ENCODE measurements at regions not wholly inside any gene's neighbourhood (a gene's known extent, or its start where the extent isn't known, plus 50 kb on each side); places are given as distances from the start of the nearest gene placed in this dataset.

GRCh38 chr10:36191009-36191408 lies 548.9 kb upstream of the FZD8 start:
- H3K4me1 ChIP-seq, result no peaks in the 10 kb centered on the region
- no peaks in the 10 kb centered on the region for H3K36me3 ChIP-seq
- peaks cover 0 to 38% of the 10 kb centered on the region in 2 donors for H3K9me3 ChIP-seq
- intact Hi-C loops (cut with DNase I), result no loop called here
- H3K4me3 ChIP-seq, result no peak overlapping the region
- TF ChIP-seq, protein P1, sequence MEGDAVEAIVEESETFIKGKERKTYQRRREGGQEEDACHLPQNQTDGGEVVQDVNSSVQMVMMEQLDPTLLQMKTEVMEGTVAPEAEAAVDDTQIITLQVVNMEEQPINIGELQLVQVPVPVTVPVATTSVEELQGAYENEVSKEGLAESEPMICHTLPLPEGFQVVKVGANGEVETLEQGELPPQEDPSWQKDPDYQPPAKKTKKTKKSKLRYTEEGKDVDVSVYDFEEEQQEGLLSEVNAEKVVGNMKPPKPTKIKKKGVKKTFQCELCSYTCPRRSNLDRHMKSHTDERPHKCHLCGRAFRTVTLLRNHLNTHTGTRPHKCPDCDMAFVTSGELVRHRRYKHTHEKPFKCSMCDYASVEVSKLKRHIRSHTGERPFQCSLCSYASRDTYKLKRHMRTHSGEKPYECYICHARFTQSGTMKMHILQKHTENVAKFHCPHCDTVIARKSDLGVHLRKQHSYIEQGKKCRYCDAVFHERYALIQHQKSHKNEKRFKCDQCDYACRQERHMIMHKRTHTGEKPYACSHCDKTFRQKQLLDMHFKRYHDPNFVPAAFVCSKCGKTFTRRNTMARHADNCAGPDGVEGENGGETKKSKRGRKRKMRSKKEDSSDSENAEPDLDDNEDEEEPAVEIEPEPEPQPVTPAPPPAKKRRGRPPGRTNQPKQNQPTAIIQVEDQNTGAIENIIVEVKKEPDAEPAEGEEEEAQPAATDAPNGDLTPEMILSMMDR (IDR thresholded peaks at IDR 0.05), result no peak
- no peak for DNase-seq
- ATAC-seq, result no peak
- no peak overlapping the region for H3K27ac ChIP-seq
- H3K27me3 ChIP-seq, result no peaks in the 10 kb centered on the region

DNA sequence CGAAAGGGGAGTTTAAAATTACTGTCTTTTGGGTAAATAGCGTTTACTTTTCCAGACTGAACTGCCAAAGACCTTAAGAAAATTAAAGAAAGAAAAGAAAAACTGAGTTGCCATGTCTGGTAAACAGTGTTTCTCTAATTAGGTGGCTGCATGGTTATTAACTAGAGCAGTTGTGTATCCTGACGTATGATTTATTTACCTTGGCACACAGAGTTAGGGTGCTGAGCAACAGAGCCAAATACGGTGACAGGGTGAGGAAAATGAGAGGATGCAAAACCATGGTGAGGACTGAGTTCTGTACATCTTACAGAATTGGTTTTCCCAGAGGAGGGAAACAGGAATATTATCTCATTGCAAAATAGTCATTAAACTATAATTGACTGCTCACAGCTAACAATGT lies 546.4 kb upstream of the FZD8 start:
- no peaks in the 10 kb centered on the region for H3K4me1 ChIP-seq
- peaks cover 0 to 33% of the 10 kb centered on the region in 2 donors for H3K9me3 ChIP-seq
- intact Hi-C loops (cut with DNase I), result no loop called here
- no peaks in the 10 kb centered on the region for H3K36me3 ChIP-seq
- no peaks in the 10 kb centered on the region for H3K27me3 ChIP-seq
- no peak overlapping the region for H3K27ac ChIP-seq
- TF ChIP-seq, protein P1 (IDR thresholded peaks at IDR 0.05), result no peak
- H3K4me3 ChIP-seq, result no peak overlapping the region
- no peak for DNase-seq
- ATAC-seq, result no peak

DNA sequence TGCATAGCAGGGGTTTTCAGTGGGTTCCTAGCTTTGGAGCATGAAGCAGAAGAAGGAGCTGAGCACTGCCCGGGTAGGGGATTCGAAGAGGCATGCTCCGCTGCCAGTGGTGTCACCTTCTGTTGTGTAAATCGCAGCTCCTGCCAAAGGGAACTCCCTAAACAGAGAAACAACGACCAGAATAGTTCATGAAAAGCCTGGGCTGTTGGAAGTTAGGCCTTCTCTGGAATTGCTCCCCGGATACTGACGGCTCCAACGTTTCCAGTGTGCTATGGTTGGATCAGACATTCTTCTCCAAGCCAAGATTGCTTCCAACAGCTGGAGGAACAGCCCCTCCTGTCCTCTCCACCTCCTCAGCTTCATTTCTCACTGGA lies 546.0 kb upstream of the FZD8 start:
- intact Hi-C loops (cut with DNase I), result no loop called here
- no peak overlapping the region for H3K4me3 ChIP-seq
- ATAC-seq (no peak), DNase-seq (no peak)
- TF ChIP-seq, protein P1 (IDR thresholded peaks at IDR 0.05), result no peak
- no peaks in the 10 kb centered on the region for H3K4me1 ChIP-seq
- no peak overlapping the region for H3K27ac ChIP-seq
- no peaks in the 10 kb centered on the region for H3K36me3 ChIP-seq
- H3K9me3 ChIP-seq, result peaks cover 0 to 29% of the 10 kb centered on the region in 2 donors
- no peaks in the 10 kb centered on the region for H3K27me3 ChIP-seq

DNA sequence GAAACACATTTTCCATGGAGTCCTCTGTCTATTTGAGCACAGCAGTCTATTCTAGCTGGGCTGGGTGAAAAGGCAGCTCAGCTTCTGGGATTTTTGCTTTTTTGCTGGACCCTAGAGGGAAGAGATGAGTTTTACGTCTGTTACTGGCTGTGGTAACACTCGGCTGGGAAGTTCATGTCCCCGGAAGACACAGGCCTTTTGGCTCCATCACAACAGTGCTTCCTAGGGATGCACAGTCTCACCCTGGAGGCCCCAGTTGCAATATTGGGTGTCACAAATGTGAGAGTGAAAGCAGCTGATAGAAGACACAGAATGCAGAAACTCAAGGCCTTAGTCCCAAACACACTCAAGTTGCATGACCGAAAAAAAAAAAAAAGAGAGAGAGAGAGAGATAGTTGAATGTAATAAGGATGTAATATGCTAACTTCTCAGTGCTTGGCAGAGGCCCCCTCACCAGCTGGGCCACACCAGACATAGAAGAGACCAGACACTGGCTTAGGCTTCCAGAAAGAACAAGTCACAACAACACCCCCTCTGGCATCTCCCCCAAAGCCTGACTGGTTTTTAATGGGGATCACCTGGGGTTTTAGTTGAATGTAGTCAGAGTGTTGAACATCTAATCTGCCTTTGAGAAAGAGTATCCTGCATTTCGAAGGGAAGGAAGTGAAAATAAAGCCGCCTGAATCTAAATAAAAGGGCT lies 545.4 kb upstream of the FZD8 start:
- Histone ChIP-seq H3K4me1 (peaks cover 0 to 2% of the 10 kb centered on the region in 2 donors), H3K27ac (no peak overlapping the region), H3K27me3 (no peaks in the 10 kb centered on the region), H3K9me3 (peaks cover 0 to 24% of the 10 kb centered on the region in 2 donors), H3K4me3 (no peak overlapping the region), H3K36me3 (no peaks in the 10 kb centered on the region)
- TF ChIP-seq, protein P1 (IDR thresholded peaks at IDR 0.05), result no peak
- intact Hi-C loops (cut with DNase I), result no loop called here
- DNase-seq (no peak), ATAC-seq (no peak)

DNA sequence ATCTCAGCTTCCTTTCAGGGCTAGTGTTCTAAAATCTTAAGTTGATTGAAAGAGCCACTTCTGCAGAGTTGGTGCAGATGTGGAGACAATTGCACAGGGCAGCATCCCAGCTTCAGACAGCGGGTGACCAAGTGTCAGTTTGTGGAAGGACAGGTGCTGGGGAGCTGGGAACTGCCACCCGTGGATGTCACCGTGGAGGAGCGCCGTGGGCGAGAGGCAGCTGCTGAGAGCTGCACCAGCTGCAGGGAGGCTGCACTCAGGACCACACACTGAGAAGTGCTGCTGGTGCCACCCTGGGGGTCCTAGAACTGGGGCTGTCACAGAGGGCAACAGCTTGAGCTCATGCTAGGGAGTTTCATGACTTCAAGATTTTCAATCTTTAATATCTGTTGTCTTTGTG lies 543.0 kb upstream of the FZD8 start:
- no peaks in the 10 kb centered on the region for H3K27me3 ChIP-seq
- no peak overlapping the region for H3K4me3 ChIP-seq
- intact Hi-C loops (cut with DNase I), result no loop called here
- TF ChIP-seq, protein P1 (IDR thresholded peaks at IDR 0.05), result no peak
- no peaks in the 10 kb centered on the region for H3K9me3 ChIP-seq
- peak in 1 of 4 donors; percentile 61 for DNase-seq
- no peak overlapping the region for H3K27ac ChIP-seq
- H3K4me1 ChIP-seq, result peaks cover 0 to 3% of the 10 kb centered on the region in 2 donors
- no peak for ATAC-seq
- H3K36me3 ChIP-seq, result no peaks in the 10 kb centered on the region

All from left lung (tissue), 4 donors.